ENCODE measurements at regions not wholly inside any gene's neighbourhood (a gene's known extent, or its start where the extent isn't known, plus 50 kb on each side); places are given as distances from the start of the nearest gene placed in this dataset.

DNA sequence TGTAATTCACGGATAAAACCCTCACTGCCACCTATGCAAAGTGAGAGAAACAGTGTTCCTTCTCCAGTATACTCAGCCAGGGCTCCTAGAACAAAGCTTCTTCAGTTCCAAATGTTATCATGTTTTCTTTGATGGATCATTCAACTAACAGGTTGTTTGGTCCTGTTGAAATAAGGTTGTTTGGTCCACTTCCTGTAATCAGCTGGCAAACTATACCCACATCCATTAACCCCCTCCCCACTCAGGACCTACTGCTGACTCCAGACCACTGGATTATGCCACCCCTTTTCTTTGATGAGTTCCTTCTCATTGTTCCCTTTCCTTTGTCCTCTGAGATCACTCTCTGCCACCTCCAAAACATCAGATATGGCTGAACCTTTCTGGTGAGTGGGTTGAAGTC, 267.7 kb upstream of the USP25 start:
- TF ChIP-seq POLR2A (IDR thresholded peaks at IDR 0.05; ENCODE audit: low read length) (no peak), GATA1 (IDR thresholded peaks at IDR 0.05; ENCODE audit: low read depth, low read length) (no peak)

All from erythroblast (primary cell).